GM13976 (cell line): ENCODE measurements at regions not wholly inside any gene's neighbourhood (a gene's known extent, or its start where the extent isn't known, plus 50 kb on each side); places are given as distances from the start of the nearest gene placed in this dataset.
"Not testable (repeated sequence)": the region's sequence is repeated elsewhere in the genome, so short reads cannot be mapped to it uniquely, and the experiment has no call there.

Experiments
- DNase-seq: peaks from one replicate; pipeline ENCODE4 v3.0.0; 2012; ENCODE audit warnings: low spot score
- in situ Hi-C: fragments of 300-500 bp; cut with MboI; formaldehyde crosslinking; loops from one replicate; pipeline ENCODE4 v1.12.0; 2022; ENCODE audit warnings: low sequenced_read_pairs, mixed read lengths, inconsistent platforms; ENCODE audit not compliant: unreplicated experiment
- TF ChIP-seq, protein P1 (sequence below): IDR thresholded peaks from 2 replicates; pipeline ENCODE4 v1.5.1; 2012; ENCODE audit warnings: borderline replicate concordance, mild to moderate bottlenecking; ENCODE audit not compliant: insufficient read depth; ENCODE audit errors: extremely low read depth, missing control alignments, control extremely low read depth

DNA sequence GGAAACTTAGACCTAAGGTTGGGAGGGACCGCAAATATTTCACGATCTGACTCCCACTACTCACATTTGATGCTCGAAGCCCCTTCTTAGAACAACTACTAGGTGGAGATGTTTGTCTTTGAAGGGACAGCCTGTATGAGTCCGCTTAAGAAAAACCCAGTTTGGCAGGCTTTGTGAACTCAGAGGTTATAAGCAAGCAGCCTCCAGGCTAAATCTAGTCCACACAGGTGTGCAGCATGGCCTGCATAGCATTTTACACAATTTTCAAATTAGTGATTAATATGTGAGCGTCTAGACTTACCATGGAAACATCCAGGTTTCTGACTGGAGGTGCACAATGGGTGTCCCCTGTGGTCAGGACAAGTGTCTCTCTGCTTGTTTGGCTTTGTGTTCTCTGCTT lies 127.1 kb downstream of the KIF4B start:
- no peak for DNase-seq
- in situ Hi-C loops: no loop called here
- TF ChIP-seq, protein P1, sequence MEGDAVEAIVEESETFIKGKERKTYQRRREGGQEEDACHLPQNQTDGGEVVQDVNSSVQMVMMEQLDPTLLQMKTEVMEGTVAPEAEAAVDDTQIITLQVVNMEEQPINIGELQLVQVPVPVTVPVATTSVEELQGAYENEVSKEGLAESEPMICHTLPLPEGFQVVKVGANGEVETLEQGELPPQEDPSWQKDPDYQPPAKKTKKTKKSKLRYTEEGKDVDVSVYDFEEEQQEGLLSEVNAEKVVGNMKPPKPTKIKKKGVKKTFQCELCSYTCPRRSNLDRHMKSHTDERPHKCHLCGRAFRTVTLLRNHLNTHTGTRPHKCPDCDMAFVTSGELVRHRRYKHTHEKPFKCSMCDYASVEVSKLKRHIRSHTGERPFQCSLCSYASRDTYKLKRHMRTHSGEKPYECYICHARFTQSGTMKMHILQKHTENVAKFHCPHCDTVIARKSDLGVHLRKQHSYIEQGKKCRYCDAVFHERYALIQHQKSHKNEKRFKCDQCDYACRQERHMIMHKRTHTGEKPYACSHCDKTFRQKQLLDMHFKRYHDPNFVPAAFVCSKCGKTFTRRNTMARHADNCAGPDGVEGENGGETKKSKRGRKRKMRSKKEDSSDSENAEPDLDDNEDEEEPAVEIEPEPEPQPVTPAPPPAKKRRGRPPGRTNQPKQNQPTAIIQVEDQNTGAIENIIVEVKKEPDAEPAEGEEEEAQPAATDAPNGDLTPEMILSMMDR: no peak

DNA sequence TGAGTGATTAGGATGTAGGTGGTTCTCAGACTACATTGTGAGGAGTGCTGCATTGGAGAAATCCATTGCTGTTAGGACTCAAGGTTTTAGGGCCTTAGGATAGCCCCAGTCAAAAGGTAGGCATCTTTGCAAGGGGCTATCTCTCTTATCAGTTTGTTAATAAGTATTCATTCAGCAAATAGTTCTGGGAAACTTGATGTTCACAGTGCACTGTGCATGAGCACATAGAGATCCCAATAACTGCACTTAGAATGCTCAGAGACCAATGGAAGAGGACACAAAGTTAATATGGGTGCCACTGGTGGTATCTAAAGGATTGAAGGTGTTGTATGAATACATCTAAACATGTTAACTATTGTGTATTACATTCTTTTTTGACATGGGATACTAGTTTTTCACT lies 131.4 kb downstream of the KIF4B start:
- in situ Hi-C loops: no loop called here
- DNase-seq: no peak
- TF ChIP-seq, protein P1: no peak

DNA sequence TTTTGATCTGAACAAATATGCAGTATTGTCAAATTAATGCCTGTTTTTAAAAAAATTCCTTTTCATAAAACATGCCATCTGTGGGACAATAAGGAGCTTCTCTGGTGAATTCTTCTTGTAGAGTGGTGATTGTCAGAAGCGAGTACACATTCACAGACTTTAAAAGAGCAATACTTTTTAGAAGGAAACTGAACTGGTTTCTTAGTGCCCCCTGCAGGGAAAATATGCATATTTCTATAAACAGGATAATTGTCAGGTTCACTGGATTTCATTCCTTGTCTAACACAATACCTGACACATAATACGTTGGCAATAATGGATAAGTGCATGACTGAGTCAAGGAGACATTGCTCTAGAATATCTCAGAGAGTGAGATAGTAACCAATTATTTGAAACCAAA lies 133.7 kb downstream of the KIF4B start:
- TF ChIP-seq, protein P1: no peak
- DNase-seq: no peak
- in situ Hi-C loops: no loop called here

DNA sequence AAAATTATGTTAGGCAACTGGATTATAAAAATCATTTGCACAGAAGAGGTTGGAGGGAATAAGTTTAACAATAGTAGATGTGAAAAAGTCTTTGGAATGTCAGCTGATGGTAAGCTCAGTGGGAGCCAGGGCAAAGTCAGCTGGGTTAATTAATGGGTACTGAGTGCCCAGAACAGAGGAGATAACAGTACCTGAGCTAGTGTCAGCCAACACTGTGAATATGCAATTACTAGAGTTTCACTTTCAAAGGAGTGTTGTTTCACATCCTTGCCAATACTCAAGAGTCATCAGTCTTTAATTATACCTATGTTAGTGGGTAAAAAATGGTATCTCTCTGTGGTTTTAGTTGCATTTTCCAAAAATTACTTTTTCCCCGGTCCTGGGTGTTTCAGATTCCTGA lies 135.1 kb downstream of the KIF4B start:
- in situ Hi-C loops: no loop called here
- DNase-seq: no peak
- TF ChIP-seq, protein P1: no peak

DNA sequence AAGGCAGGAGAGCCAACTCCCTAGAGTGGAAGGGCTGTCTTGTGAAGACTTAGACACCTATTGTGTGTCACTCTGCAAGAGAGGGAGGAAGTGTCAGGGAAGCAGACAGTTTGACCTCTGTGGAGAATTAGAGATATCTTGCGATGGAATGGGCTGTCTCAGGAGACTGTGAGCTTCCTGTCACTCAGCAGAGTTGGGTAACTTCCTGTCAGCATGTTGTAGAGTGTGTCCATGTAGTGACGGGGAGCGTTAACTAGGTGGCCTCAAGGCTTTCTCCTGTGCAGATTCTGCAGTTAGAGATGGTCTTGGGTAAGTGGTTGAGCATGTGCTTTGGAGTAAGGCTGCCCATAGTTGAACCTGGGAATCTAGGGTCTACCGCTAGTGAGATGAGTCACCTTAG lies 136.5 kb downstream of the KIF4B start:
- DNase-seq: no peak
- TF ChIP-seq, protein P1: no peak
- in situ Hi-C loops: no loop called here

DNA sequence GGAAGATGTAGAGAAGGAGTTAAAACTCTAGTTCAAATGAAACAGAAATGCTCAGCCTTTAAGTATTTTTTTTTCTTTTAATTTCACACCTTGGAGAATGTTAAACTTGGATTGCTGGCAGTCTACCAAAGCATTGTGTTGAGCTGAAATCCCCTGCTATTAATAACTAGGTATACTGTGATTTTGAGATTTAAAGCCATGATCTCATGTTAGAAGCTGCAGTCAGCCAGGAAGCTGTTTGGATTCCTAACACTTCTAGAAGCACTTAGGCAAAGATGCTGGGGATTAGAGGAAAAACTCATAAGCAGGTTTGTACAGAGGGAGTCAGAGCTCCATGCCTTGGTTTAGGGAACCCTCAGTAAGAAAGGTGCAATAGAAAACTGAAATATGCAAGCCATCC lies 141.4 kb downstream of the KIF4B start:
- in situ Hi-C loops: no loop called here
- no peak for DNase-seq
- TF ChIP-seq, protein P1: no peak

DNA sequence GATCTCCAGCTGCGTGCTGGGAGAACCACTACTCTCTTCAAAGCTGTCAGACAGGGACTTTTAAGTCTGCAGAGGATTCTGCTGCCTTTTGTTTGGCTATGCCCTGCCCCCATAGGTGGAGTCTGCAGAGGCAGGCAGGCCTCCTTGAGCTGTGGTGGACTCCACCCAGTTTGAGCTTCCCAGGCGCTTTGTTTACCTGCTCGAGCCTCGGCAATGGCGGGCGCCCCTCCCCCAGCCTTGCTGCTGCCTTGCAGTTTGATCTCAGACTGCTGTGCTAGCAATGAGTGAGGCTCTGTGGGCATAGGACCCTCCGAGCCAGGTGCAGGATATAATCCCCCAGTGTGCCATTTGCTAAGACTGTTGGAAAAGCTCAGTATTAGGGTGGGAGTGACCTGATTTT lies 149.5 kb downstream of the KIF4B start:
- DNase-seq, in situ Hi-C loops: not testable (repeated sequence)
